ENCODE measurements at regions not wholly inside any gene's neighbourhood (a gene's known extent, or its start where the extent isn't known, plus 50 kb on each side); places are given as distances from the start of the nearest gene placed in this dataset.

DNA sequence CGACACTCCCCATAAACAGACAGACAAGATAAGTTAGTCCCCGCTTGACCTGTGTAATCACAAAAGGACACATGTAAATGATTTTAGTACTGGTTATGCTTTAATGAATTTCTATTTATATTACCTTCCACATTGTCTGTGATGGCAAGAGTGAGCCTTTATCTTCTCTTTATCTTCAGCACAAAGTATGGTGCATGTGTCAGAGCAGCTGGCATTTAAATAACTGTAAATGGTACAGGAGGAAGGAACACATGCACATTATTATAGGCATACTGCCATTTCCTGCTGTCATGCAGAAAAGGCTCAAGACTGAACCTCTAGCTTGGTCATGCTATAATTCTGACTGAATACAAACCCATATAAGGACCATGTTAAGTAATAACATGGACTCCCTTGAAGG is 1342.7 kb upstream of the TENM4 start:
- TF ChIP-seq, protein P1, sequence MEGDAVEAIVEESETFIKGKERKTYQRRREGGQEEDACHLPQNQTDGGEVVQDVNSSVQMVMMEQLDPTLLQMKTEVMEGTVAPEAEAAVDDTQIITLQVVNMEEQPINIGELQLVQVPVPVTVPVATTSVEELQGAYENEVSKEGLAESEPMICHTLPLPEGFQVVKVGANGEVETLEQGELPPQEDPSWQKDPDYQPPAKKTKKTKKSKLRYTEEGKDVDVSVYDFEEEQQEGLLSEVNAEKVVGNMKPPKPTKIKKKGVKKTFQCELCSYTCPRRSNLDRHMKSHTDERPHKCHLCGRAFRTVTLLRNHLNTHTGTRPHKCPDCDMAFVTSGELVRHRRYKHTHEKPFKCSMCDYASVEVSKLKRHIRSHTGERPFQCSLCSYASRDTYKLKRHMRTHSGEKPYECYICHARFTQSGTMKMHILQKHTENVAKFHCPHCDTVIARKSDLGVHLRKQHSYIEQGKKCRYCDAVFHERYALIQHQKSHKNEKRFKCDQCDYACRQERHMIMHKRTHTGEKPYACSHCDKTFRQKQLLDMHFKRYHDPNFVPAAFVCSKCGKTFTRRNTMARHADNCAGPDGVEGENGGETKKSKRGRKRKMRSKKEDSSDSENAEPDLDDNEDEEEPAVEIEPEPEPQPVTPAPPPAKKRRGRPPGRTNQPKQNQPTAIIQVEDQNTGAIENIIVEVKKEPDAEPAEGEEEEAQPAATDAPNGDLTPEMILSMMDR (conservative IDR thresholded peaks at IDR 0.05; ENCODE audit: low read length), result no peak
- TF ChIP-seq EZH2phosphoT487 (IDR thresholded peaks at IDR 0.05; ENCODE audit: borderline replicate concordance, low read depth, low read length), result no peak
